Body of pancreas (tissue), 4 donors: ENCODE measurements at regions not wholly inside any gene's neighbourhood (a gene's known extent, or its start where the extent isn't known, plus 50 kb on each side); places are given as distances from the start of the nearest gene placed in this dataset.

Experiments used
- POLR2A ChIP-seq, 3 donors: fragments of 450-650 bp; IDR thresholded peaks; one replicate each; pipeline ENCODE4 v1.6.1; 2016; ENCODE audit warnings: antibody characterized with exemption in 3 of 3, mild to moderate bottlenecking in 2 of 3
- TF ChIP-seq, protein P1 (sequence below), 7 experiments: fragments of 450-650 bp in 4 of 7; fragments of 200-600 bp in 3 of 7; sonication (generic) in 3 of 7; IDR thresholded peaks; one replicate each; pipeline ENCODE4 v1.5.1; 2016 to 2019; ENCODE audit warnings: antibody characterized with exemption in 7 of 7

DNA sequence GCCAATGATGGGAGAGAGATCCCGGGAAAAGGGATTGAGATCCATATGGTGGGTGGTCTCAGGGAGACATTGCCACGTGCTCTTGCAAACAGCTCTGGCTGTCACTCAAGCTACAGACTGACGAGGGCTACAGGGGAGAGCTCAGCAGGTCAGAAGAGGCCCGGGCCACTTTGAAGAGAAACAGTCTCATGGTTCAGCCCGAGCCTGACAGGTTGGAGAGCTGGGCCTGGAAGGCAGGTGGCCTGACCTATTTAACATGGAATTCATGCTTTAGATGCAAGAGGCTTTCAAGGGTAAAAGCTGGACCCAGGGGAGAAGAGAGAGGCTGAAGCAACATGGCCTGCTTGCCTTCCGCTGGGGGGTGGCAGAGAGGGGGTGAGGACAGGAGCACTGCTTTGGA, 81.0 kb upstream of the BRD7 start:
- TF ChIP-seq, protein P1, sequence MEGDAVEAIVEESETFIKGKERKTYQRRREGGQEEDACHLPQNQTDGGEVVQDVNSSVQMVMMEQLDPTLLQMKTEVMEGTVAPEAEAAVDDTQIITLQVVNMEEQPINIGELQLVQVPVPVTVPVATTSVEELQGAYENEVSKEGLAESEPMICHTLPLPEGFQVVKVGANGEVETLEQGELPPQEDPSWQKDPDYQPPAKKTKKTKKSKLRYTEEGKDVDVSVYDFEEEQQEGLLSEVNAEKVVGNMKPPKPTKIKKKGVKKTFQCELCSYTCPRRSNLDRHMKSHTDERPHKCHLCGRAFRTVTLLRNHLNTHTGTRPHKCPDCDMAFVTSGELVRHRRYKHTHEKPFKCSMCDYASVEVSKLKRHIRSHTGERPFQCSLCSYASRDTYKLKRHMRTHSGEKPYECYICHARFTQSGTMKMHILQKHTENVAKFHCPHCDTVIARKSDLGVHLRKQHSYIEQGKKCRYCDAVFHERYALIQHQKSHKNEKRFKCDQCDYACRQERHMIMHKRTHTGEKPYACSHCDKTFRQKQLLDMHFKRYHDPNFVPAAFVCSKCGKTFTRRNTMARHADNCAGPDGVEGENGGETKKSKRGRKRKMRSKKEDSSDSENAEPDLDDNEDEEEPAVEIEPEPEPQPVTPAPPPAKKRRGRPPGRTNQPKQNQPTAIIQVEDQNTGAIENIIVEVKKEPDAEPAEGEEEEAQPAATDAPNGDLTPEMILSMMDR (IDR thresholded peaks at IDR 0.05), result no peak
- TF ChIP-seq POLR2A (IDR thresholded peaks at IDR 0.05), result no peak
